ENCODE measurements at regions not wholly inside any gene's neighbourhood (a gene's known extent, or its start where the extent isn't known, plus 50 kb on each side); places are given as distances from the start of the nearest gene placed in this dataset.
A peak's percentile ranks its signal among the peaks of the same experiment; 100 is the strongest.

GRCh38 chr7:30212701-30213111 lies 71.7 kb upstream of the ZNRF2 start:
- no peak for DNase-seq

- DNase-seq: no peak
Observed at GRCh38 chr7:30213637-30214036, 70.8 kb upstream of the ZNRF2 start.

- no peak for DNase-seq
Observed at GRCh38 chr7:30214651-30215137, 69.7 kb upstream of the ZNRF2 start.

GRCh38 chr7:30221764-30222163 lies 62.6 kb upstream of the ZNRF2 start:
- no peak for DNase-seq

- DNase-seq: no peak
Observed at GRCh38 chr7:30222515-30223215, 61.7 kb upstream of the ZNRF2 start.

- no peak for DNase-seq
Observed at GRCh38 chr7:30223896-30224295, 60.5 kb upstream of the ZNRF2 start.

- DNase-seq: no peak
Observed at GRCh38 chr7:30224511-30225062, 59.8 kb upstream of the ZNRF2 start.

- peak; percentile 8 to 64 for DNase-seq
Observed at GRCh38 chr7:30225863-30226613, 58.4 kb upstream of the ZNRF2 start.

- peak in 1 of 2 experiments; percentile 5 for DNase-seq
Observed at GRCh38 chr7:30226614-30227268, 57.7 kb upstream of the ZNRF2 start.

- DNase-seq: no peak
Observed at GRCh38 chr7:30231271-30231670, 53.1 kb upstream of the ZNRF2 start.

GRCh38 chr7:30232391-30232790 lies 52.0 kb upstream of the ZNRF2 start:
- peak in 1 of 2 experiments; percentile 66 for DNase-seq

All from NCI-H446 (cell line).